ENCODE measurements at regions not wholly inside any gene's neighbourhood (a gene's known extent, or its start where the extent isn't known, plus 50 kb on each side); places are given as distances from the start of the nearest gene placed in this dataset.

GRCh38 chr20:58138395-58138794 lies 90.1 kb downstream of the ANKRD60 start:
- H3K4me2 ChIP-seq (ENCODE audit: low read length): no peak overlapping the region
- CTCF ChIA-PET (ENCODE audit: unreplicated experiment): no interaction called here
- H3K9me2 ChIP-seq (ENCODE audit: insufficient read depth, low read length): no peaks in the 10 kb centered on the region
- H3K4me1 ChIP-seq (ENCODE audit: insufficient read depth, low read length, poor library complexity, severe bottlenecking): no peaks in the 10 kb centered on the region
- POLR2A ChIA-PET: no interaction called here
- BruUV-seq (replicated peaks): no TSS peak
- H3K36me3 ChIP-seq (ENCODE audit: insufficient read depth, low read length): no peaks in the 10 kb centered on the region
- H2AFZ ChIP-seq (ENCODE audit: low read length): no peak overlapping the region
- H3K4me3 ChIP-seq (ENCODE audit: low read depth, low read length, poor library complexity, severe bottlenecking): no peak overlapping the region
- H3K27ac ChIP-seq (ENCODE audit: low read depth, low read length, poor library complexity, severe bottlenecking): no peak overlapping the region
- no peaks in the 10 kb centered on the region for H3K9me3 ChIP-seq (ENCODE audit: low read length)
- no peaks in the 10 kb centered on the region for H3K79me2 ChIP-seq (ENCODE audit: insufficient read depth, low read depth, low read length)
- TF ChIP-seq CTCF (conservative IDR thresholded peaks at IDR 0.05; ENCODE audit: low read length): no peak
- no peak for TF ChIP-seq EZH2phosphoT487 (IDR thresholded peaks at IDR 0.05; ENCODE audit: borderline replicate concordance, low read depth, low read length)
- no peak for DNase-seq (ENCODE audit: low spot score)
- no peaks in the 10 kb centered on the region for H4K20me1 ChIP-seq (ENCODE audit: insufficient read depth, low read length)
- intact Hi-C loops (cut with micrococcal nuclease; ENCODE audit: unreplicated experiment): no loop called here

- Histone ChIP-seq H3K4me1 (ENCODE audit: insufficient read depth, low read length, poor library complexity, severe bottlenecking) (no peaks in the 10 kb centered on the region), H4K20me1 (ENCODE audit: insufficient read depth, low read length) (no peaks in the 10 kb centered on the region), H2AFZ (ENCODE audit: low read length) (no peak overlapping the region), H3K4me3 (ENCODE audit: low read depth, low read length, poor library complexity, severe bottlenecking) (no peak overlapping the region), H3K9me2 (ENCODE audit: insufficient read depth, low read length) (no peaks in the 10 kb centered on the region), H3K79me2 (ENCODE audit: insufficient read depth, low read depth, low read length) (no peaks in the 10 kb centered on the region), H3K4me2 (ENCODE audit: low read length) (no peak overlapping the region), H3K9me3 (ENCODE audit: low read length) (no peaks in the 10 kb centered on the region), H3K36me3 (ENCODE audit: insufficient read depth, low read length) (no peaks in the 10 kb centered on the region), H3K27ac (ENCODE audit: low read depth, low read length, poor library complexity, severe bottlenecking) (no peak overlapping the region)
- ChIA-PET POLR2A (no interaction called here), CTCF (ENCODE audit: unreplicated experiment) (no interaction called here)
- intact Hi-C loops (cut with micrococcal nuclease; ENCODE audit: unreplicated experiment): no loop called here
- DNase-seq (ENCODE audit: low spot score): no peak
- TF ChIP-seq EZH2phosphoT487 (IDR thresholded peaks at IDR 0.05; ENCODE audit: borderline replicate concordance, low read depth, low read length) (no peak), CTCF (conservative IDR thresholded peaks at IDR 0.05; ENCODE audit: low read length) (no peak)
- no TSS peak for BruUV-seq (replicated peaks)
Observed at GRCh38 chr20:58137651-58138265, 90.7 kb downstream of the ANKRD60 start.

- no peak for DNase-seq (ENCODE audit: low spot score)
- no peaks in the 10 kb centered on the region for H3K79me2 ChIP-seq (ENCODE audit: insufficient read depth, low read depth, low read length)
- no peaks in the 10 kb centered on the region for H3K36me3 ChIP-seq (ENCODE audit: insufficient read depth, low read length)
- no peak overlapping the region for H3K4me3 ChIP-seq (ENCODE audit: low read depth, low read length, poor library complexity, severe bottlenecking)
- no peaks in the 10 kb centered on the region for H4K20me1 ChIP-seq (ENCODE audit: insufficient read depth, low read length)
- intact Hi-C loops (cut with micrococcal nuclease; ENCODE audit: unreplicated experiment): no loop called here
- POLR2A ChIA-PET: no interaction called here
- no peak overlapping the region for H3K27ac ChIP-seq (ENCODE audit: low read depth, low read length, poor library complexity, severe bottlenecking)
- no peak for TF ChIP-seq CTCF (conservative IDR thresholded peaks at IDR 0.05; ENCODE audit: low read length)
- TF ChIP-seq EZH2phosphoT487 (IDR thresholded peaks at IDR 0.05; ENCODE audit: borderline replicate concordance, low read depth, low read length): no peak
- no peak overlapping the region for H2AFZ ChIP-seq (ENCODE audit: low read length)
- no peaks in the 10 kb centered on the region for H3K9me3 ChIP-seq (ENCODE audit: low read length)
- BruUV-seq (replicated peaks): no TSS peak
- H3K4me1 ChIP-seq (ENCODE audit: insufficient read depth, low read length, poor library complexity, severe bottlenecking): no peaks in the 10 kb centered on the region
- H3K4me2 ChIP-seq (ENCODE audit: low read length): no peak overlapping the region
- no peaks in the 10 kb centered on the region for H3K9me2 ChIP-seq (ENCODE audit: insufficient read depth, low read length)
- CTCF ChIA-PET (ENCODE audit: unreplicated experiment): no interaction called here
Observed at GRCh38 chr20:58137236-58137635, 91.2 kb downstream of the ANKRD60 start.

Measured in OCI-LY7 (cell line).